Loucy (cell line): ENCODE measurements at regions not wholly inside any gene's neighbourhood (a gene's known extent, or its start where the extent isn't known, plus 50 kb on each side); places are given as distances from the start of the nearest gene placed in this dataset.

Experiments
- CTCF ChIP-seq: fragments of 200-600 bp; sonication (generic); conservative IDR thresholded peaks from 2 replicates; pipeline ENCODE4 v1.5.1; 2014; ENCODE audit warnings: mild to moderate bottlenecking, antibody characterized with exemption, low read length
- EZH2phosphoT487 ChIP-seq: fragments of 200-600 bp; IDR thresholded peaks from 2 replicates; pipeline ENCODE4 v1.6.1; 2018; ENCODE audit warnings: antibody characterized with exemption, mild to moderate bottlenecking, moderate library complexity, borderline replicate concordance

- TF ChIP-seq CTCF: no peak
- TF ChIP-seq EZH2phosphoT487: no peak
Observed at GRCh38 chr13:73945871-73946270, 188.3 kb downstream of the KLF12 start.
